ENCODE measurements at regions not wholly inside any gene's neighbourhood (a gene's known extent, or its start where the extent isn't known, plus 50 kb on each side); places are given as distances from the start of the nearest gene placed in this dataset.

DNA sequence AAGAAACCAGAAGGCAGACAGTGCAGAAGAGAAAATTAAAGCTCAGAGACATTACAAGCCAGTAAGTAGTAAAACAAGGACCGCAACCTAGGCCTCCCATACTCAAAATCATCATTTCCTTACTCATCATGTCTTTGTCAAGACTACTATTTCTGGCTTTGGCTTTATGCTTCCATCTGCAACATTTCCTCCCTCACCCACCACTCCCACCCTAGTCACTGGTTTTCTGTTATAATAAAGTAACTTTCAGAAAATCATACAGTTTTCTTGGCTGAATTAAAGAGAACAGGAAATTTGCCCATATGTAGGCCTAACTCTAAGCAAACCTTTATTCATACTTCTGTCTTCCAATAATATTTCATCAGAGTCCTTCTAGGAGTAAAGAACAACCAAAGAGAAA, 247.6 kb upstream of the RORA start:
- no peak for TF ChIP-seq POLR2AphosphoS5 (IDR thresholded peaks at IDR 0.05)
- TF ChIP-seq, protein P1, sequence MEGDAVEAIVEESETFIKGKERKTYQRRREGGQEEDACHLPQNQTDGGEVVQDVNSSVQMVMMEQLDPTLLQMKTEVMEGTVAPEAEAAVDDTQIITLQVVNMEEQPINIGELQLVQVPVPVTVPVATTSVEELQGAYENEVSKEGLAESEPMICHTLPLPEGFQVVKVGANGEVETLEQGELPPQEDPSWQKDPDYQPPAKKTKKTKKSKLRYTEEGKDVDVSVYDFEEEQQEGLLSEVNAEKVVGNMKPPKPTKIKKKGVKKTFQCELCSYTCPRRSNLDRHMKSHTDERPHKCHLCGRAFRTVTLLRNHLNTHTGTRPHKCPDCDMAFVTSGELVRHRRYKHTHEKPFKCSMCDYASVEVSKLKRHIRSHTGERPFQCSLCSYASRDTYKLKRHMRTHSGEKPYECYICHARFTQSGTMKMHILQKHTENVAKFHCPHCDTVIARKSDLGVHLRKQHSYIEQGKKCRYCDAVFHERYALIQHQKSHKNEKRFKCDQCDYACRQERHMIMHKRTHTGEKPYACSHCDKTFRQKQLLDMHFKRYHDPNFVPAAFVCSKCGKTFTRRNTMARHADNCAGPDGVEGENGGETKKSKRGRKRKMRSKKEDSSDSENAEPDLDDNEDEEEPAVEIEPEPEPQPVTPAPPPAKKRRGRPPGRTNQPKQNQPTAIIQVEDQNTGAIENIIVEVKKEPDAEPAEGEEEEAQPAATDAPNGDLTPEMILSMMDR (IDR thresholded peaks at IDR 0.05), result no peak
- TF ChIP-seq POLR2A (IDR thresholded peaks at IDR 0.05), result no peak
